Loucy (cell line): ENCODE measurements at regions not wholly inside any gene's neighbourhood (a gene's known extent, or its start where the extent isn't known, plus 50 kb on each side); places are given as distances from the start of the nearest gene placed in this dataset.

Experiments used
- H2AFZ ChIP-seq: fragments of 200-600 bp; sonication (generic); 2 replicates; pipeline ENCODE4 v1.6.0; 2016; ENCODE audit warnings: antibody characterized with exemption, mild to moderate bottlenecking, low read length, moderate library complexity
- H3F3A ChIP-seq: fragments of 200-600 bp; 2 replicates; pipeline ENCODE4 v1.6.0; 2016; ENCODE audit warnings: antibody characterized with exemption, low read depth, mild to moderate bottlenecking
- H3K27me3 ChIP-seq: fragments of 200-600 bp; sonication (generic); 2 replicates; pipeline ENCODE4 v1.6.1; 2014; ENCODE audit warnings: low read length, mild to moderate bottlenecking; ENCODE audit not compliant: insufficient read depth, poor library complexity, severe bottlenecking
- H3K36me3 ChIP-seq: fragments of 200-600 bp; sonication (generic); 2 replicates; pipeline ENCODE4 v1.6.1; 2016; ENCODE audit warnings: low read length; ENCODE audit not compliant: insufficient read depth
- H3K4me1 ChIP-seq: fragments of 200-600 bp; sonication (generic); 2 replicates; pipeline ENCODE4 v1.5.1; 2014; ENCODE audit warnings: low read length, mild to moderate bottlenecking; ENCODE audit not compliant: insufficient read depth, poor library complexity, severe bottlenecking
- H3K4me2 ChIP-seq: fragments of 200-600 bp; sonication (generic); 2 replicates; pipeline ENCODE4 v1.6.0; 2014; ENCODE audit warnings: antibody characterized with exemption, low read length, low read depth, mild to moderate bottlenecking; ENCODE audit not compliant: poor library complexity, severe bottlenecking
- H3K4me3 ChIP-seq: fragments of 200-600 bp; sonication (generic); 2 replicates; pipeline ENCODE4 v1.5.1; 2014; ENCODE audit warnings: low read length, mild to moderate bottlenecking, mixed read lengths; ENCODE audit not compliant: poor library complexity, severe bottlenecking
- H3K79me2 ChIP-seq: fragments of 200-600 bp; sonication (generic); 2 replicates; pipeline ENCODE4 v1.6.1; 2014; ENCODE audit warnings: low read length; ENCODE audit not compliant: insufficient read depth
- H3K9ac ChIP-seq: fragments of 200-600 bp; sonication (generic); 2 replicates; pipeline ENCODE4 v1.6.0; 2014; ENCODE audit warnings: mild to moderate bottlenecking, low read depth, low read length, moderate library complexity; ENCODE audit not compliant: poor library complexity, severe bottlenecking
- H3K9me2 ChIP-seq: fragments of 200-600 bp; sonication (generic); replicated peaks from 2 replicates; pipeline ENCODE4 v1.6.1; 2016; ENCODE audit warnings: low read depth, low read length, mixed read lengths
- H3K9me3 ChIP-seq: fragments of 200-600 bp; sonication (generic); 2 replicates; pipeline ENCODE4 v1.6.1; 2014; ENCODE audit warnings: mild to moderate bottlenecking, antibody characterized with exemption, low read length, low read depth; ENCODE audit not compliant: insufficient read depth
- H4K20me1 ChIP-seq: fragments of 200-600 bp; sonication (generic); 2 replicates; pipeline ENCODE4 v1.6.0; 2014; ENCODE audit warnings: antibody characterized with exemption, low read length, mild to moderate bottlenecking; ENCODE audit not compliant: insufficient read depth, poor library complexity, severe bottlenecking
- EZH2phosphoT487 ChIP-seq: fragments of 200-600 bp; IDR thresholded peaks from 2 replicates; pipeline ENCODE4 v1.6.1; 2018; ENCODE audit warnings: antibody characterized with exemption, mild to moderate bottlenecking, moderate library complexity, borderline replicate concordance
- TF ChIP-seq, protein P1 (sequence below): fragments of 200-600 bp; sonication (generic); conservative IDR thresholded peaks from 2 replicates; pipeline ENCODE4 v1.5.1; 2014; ENCODE audit warnings: mild to moderate bottlenecking, antibody characterized with exemption, low read length

DNA sequence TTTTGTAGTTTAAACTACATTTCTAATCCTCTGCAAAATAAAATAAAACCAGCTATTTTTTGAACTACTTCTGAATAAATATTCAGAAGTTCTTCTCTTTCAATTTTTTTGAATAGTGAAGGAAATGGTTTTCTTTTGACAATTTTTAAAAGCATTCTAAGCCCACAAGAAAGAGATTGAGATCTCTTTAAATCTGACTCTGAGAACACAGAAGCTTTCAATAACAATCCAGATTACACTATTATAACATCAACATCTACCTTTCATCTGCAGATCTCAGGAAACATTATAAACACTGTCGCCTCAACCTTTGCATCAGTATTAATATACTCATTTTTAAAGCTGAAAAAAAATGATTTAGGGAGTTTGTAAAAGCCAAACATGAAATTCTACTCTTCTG is 247.5 kb upstream of the PREP start:
- H3K9ac ChIP-seq, result no peak overlapping the region

DNA sequence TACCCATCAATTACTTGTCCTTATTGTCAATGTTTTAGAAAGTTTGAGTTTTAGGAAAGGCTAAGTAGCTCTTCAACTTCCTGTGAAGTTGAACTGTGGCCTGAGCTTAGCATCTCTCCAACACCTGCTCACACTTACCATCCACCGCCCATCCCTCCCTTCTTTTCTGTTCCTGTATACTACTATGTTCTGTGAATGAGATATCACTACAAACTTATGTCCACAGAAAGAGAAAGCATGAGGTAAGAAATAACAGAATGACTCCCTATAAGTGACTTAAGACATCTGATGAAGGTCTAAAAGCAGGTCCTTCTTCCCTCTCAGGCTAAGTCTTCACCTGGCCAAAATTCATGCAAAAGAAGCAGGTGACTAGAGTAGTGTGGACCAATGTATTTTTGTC is 246.3 kb upstream of the PREP start:
- Histone ChIP-seq H3F3A (no peaks in the 10 kb centered on the region; the same call in 1 of the 2 replicates), H2AFZ (no peak overlapping the region), H3K36me3 (no peaks in the 10 kb centered on the region), H3K9me2 (no peaks in the 10 kb centered on the region), H3K79me2 (no peaks in the 10 kb centered on the region), H3K9me3 (no peaks in the 10 kb centered on the region), H3K4me2 (no peak overlapping the region), H3K4me1 (peaks cover 11% of the 10 kb centered on the region), H3K9ac (no peak overlapping the region), H3K4me3 (no peak overlapping the region), H4K20me1 (no peaks in the 10 kb centered on the region), H3K27me3 (peaks cover 17% of the 10 kb centered on the region)
- TF ChIP-seq EZH2phosphoT487, result no peak
- TF ChIP-seq, protein P1, sequence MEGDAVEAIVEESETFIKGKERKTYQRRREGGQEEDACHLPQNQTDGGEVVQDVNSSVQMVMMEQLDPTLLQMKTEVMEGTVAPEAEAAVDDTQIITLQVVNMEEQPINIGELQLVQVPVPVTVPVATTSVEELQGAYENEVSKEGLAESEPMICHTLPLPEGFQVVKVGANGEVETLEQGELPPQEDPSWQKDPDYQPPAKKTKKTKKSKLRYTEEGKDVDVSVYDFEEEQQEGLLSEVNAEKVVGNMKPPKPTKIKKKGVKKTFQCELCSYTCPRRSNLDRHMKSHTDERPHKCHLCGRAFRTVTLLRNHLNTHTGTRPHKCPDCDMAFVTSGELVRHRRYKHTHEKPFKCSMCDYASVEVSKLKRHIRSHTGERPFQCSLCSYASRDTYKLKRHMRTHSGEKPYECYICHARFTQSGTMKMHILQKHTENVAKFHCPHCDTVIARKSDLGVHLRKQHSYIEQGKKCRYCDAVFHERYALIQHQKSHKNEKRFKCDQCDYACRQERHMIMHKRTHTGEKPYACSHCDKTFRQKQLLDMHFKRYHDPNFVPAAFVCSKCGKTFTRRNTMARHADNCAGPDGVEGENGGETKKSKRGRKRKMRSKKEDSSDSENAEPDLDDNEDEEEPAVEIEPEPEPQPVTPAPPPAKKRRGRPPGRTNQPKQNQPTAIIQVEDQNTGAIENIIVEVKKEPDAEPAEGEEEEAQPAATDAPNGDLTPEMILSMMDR, result no peak

More for the DNA sequence above, 247.5 kb upstream of the PREP start:
- no peaks in the 10 kb centered on the region for H3K9me2 ChIP-seq
- peaks cover 17% of the 10 kb centered on the region for H3K27me3 ChIP-seq
- H4K20me1 ChIP-seq, result no peaks in the 10 kb centered on the region
- H3F3A ChIP-seq, result no peaks in the 10 kb centered on the region; the same call in 1 of the 2 replicates
- H3K4me3 ChIP-seq, result no peak overlapping the region
- no peaks in the 10 kb centered on the region for H3K36me3 ChIP-seq
- H3K79me2 ChIP-seq, result no peaks in the 10 kb centered on the region
- no peak overlapping the region for H3K4me2 ChIP-seq
- peaks cover 11% of the 10 kb centered on the region for H3K4me1 ChIP-seq
- no peak for TF ChIP-seq EZH2phosphoT487
- TF ChIP-seq, protein P1, result no peak
- H3K9me3 ChIP-seq, result no peaks in the 10 kb centered on the region
- no peak overlapping the region for H2AFZ ChIP-seq

DNA sequence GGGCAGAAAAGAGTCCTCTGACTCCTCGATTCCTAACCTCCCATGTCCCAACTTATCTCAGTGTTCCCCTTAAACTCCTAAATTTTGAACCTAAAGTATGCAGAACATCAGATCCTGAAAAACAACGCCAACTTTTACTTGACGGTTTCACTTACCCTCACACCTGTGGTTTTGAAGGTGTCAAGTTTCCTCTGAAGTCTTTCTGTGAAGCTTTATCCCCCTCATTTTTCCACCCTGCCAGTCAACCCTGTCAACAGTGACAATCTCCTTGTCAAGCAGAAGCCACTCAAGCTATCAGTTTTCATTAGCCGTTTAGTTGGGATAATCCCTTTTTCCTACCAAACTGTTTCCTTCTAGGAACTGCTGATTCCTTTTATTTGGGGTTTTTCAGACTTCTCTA is 245.4 kb upstream of the PREP start:
- Histone ChIP-seq H3F3A (no peaks in the 10 kb centered on the region; the same call in 1 of the 2 replicates), H3K79me2 (no peaks in the 10 kb centered on the region), H3K27me3 (peaks cover 12% of the 10 kb centered on the region), H3K9me2 (no peaks in the 10 kb centered on the region), H3K9me3 (no peaks in the 10 kb centered on the region), H2AFZ (no peak overlapping the region), H3K36me3 (no peaks in the 10 kb centered on the region), H4K20me1 (no peaks in the 10 kb centered on the region), H3K4me2 (no peak overlapping the region), H3K4me3 (no peak overlapping the region), H3K4me1 (peaks cover 11% of the 10 kb centered on the region), H3K9ac (no peak overlapping the region)
- TF ChIP-seq, protein P1, result no peak
